ENCODE measurements at regions not wholly inside any gene's neighbourhood (a gene's known extent, or its start where the extent isn't known, plus 50 kb on each side); places are given as distances from the start of the nearest gene placed in this dataset.
"Not testable (repeated sequence)": the region's sequence is repeated elsewhere in the genome, so short reads cannot be mapped to it uniquely, and the experiment has no call there.

GRCh38 chr6:121780325-121781321 lies 345.2 kb downstream of the GJA1 start:
- H3K4me3 ChIP-seq (ENCODE audit: low read depth, low read length) = no peak overlapping the region
- TF ChIP-seq CTCF (conservative IDR thresholded peaks at IDR 0.05; ENCODE audit: low read depth, low read length) = no peak
- DNase-seq (ENCODE audit: low read depth) = peak; percentile 84

- DNase-seq (ENCODE audit: low read depth) = peak; percentile 46
- no peak overlapping the region for H3K4me3 ChIP-seq (ENCODE audit: low read depth, low read length)
- peak; percentile 33 for TF ChIP-seq CTCF (conservative IDR thresholded peaks at IDR 0.05; ENCODE audit: low read depth, low read length)
Measured at GRCh38 chr6:121791396-121792315, 356.2 kb downstream of the GJA1 start.

- peak; percentile 94 for DNase-seq (ENCODE audit: low read depth)
- TF ChIP-seq CTCF (conservative IDR thresholded peaks at IDR 0.05; ENCODE audit: low read depth, low read length) = no peak
- no peak overlapping the region for H3K4me3 ChIP-seq (ENCODE audit: low read depth, low read length)
Measured at GRCh38 chr6:121794630-121795029, 359.2 kb downstream of the GJA1 start.

GRCh38 chr6:121797598-121797997 lies 362.2 kb downstream of the GJA1 start:
- H3K4me3 ChIP-seq (ENCODE audit: low read depth, low read length); DNase-seq (ENCODE audit: low read depth): not testable (repeated sequence)

GRCh38 chr6:121798126-121798525 lies 362.7 kb downstream of the GJA1 start:
- DNase-seq (ENCODE audit: low read depth) = peak; percentile 19
- not testable (repeated sequence) for H3K4me3 ChIP-seq (ENCODE audit: low read depth, low read length)

- H3K4me3 ChIP-seq (ENCODE audit: low read depth, low read length) = no peak overlapping the region
- TF ChIP-seq CTCF (conservative IDR thresholded peaks at IDR 0.05; ENCODE audit: low read depth, low read length) = no peak
- no peak for DNase-seq (ENCODE audit: low read depth)
Measured at GRCh38 chr6:121799574-121799973, 364.1 kb downstream of the GJA1 start.

GRCh38 chr6:121800047-121800446 lies 364.6 kb downstream of the GJA1 start:
- peak; percentile 18 for DNase-seq (ENCODE audit: low read depth)
- no peak for TF ChIP-seq CTCF (conservative IDR thresholded peaks at IDR 0.05; ENCODE audit: low read depth, low read length)
- H3K4me3 ChIP-seq (ENCODE audit: low read depth, low read length) = no peak overlapping the region

Measured in choroid plexus epithelial cell (primary cell).